HG02852 (cell line): ENCODE measurements at regions not wholly inside any gene's neighbourhood (a gene's known extent, or its start where the extent isn't known, plus 50 kb on each side); places are given as distances from the start of the nearest gene placed in this dataset.

ENCODE experiments used
- ATAC-seq: cut with Tn5 transposase; IDR thresholded peaks from one replicate; pipeline ENCODE4 v1.9.1; 2021; ENCODE audit warnings: mild to moderate bottlenecking, moderate library complexity; ENCODE audit not compliant: unreplicated experiment

DNA sequence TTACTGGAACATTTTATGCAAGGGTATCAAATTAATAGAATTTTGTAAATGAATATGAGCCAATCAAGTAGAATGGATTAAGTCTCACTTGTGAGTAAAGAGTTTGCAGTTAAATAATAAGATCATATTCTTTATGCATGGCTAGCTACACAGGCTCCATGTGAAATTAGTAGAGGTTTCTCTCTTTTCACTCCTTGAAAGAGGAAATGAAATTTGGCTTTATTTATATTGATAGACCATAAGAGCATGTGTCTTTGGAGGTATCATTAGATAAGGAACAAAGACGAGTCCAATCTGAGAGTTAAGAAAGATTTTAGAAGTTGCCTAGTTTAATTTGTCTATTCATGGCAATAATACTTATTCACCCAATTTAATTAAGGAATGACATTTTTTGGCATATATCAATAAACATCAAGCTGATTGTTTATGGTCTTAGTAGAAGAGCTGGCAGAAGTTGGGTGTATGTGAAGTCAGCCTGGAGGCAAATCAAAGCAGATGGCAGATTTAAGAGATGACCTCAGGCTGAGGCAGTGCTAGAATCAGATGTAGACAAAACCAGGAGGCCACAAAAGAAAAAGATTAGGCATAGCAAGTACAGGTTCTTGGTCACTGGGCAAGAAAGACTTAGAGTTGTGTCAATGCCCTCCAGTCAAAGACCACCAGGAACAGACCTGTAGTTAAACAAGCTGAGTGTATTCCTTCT, 406.5 kb upstream of the ARHGEF26 start:
- no peak for ATAC-seq

DNA sequence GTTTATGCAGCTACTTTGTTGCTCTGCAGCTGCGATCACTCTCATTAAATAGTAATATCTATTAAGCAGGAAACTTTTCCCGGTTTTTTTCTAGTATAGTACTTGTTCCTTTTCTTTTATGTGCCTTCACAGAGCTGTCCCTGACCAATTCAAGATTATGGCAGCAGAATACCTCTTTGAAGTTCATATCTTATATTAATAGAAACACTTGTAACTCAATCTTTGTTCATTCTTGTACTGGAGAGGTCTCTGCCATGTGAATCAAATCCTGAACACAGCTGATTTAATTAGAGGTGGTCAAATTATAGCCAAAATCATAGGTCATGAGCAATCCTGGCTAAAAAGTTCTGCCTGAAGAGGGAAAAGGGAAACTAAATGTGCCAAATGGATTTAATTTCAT, 399.0 kb upstream of the ARHGEF26 start:
- ATAC-seq: no peak

DNA sequence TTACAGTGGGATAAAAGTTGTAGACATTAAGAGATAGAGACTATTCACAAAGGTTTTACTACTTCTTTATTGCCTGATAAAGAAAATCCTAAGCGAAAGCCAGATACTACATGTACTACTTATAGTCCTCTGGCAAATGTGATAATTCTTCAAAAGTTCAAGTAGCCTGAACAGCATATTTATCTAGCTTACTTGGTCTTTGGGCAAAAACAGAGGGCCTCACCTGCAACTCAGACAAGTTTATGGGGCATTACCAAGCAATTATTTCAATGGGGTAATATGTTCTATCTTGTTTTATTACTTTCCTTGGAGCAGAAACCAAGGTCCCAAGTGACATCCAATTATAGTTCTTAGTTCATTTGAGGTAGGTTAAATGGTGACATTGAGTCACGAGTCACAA, 390.1 kb upstream of the ARHGEF26 start:
- ATAC-seq: no peak

DNA sequence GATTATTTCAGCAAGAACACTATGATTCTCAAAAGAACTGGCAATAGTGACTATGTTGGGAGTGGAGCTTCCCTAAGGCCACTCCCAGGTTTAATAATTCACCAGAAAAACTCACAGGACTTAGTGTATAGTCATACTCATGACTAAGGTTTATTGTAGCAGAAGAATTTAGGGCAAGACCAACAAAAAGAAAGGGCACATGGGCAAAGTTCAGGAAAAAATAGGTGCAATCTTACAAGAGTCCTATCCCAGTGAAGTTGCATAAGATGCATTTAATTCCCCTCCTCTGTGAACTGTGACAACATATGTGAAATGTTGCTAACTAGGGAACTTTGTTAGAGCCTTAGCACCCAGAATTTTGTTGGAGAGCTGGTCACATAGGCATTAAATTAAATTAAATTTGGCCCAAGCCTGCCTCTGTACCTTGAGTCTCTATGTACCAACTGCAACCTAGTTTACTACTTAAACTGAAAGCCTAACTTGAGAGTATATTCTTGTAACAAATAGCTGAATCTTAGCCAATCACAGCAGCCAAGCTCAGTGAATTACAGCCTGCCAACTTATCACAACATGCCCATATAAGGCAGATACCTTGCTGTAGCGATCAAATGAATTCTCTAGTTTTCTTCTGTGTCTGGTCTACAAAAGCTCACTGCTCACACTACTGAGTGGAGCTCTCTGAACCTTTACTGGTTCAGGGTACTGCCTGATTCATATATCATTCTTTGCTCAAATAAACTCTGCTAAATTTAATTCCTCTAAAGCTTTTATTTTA, 386.2 kb upstream of the ARHGEF26 start:
- ATAC-seq: no peak

DNA sequence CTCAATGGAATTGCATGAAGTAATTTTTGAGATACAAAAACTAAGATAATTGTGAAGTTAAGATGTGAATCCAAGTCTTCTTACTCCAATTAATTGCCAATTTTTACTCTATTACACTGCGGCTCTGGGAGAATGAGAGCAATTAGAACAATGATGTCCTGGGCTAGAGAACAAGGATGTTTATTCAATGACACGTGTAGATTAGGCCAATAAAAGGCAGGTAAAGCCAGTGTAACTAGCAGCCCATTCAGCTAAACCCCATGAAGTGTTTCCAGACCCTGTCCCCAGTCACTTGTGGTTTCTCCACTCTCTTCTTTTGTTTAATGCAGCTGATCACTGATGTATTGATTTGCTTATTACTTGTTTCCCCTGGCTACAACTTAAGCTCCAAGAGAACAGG, 381.1 kb upstream of the ARHGEF26 start:
- no peak for ATAC-seq

DNA sequence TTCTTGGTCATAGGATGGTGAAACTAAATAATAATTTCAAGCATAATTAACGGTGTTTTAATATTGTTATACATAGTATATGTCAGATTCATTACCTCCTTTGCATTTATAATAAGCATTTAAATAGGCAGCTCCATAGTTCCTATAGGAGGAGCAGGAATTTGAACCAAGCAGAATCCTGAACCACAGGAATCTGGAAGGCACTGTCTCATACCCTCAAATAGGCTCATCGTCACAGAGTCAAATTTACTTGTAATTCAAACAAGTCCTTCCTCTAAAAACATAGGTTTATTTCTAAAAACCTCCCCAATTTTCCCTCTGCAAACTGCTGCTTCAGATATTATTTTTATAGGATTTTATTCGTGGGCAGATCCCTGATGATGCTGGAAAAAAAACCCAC, 376.3 kb upstream of the ARHGEF26 start:
- ATAC-seq: no peak

DNA sequence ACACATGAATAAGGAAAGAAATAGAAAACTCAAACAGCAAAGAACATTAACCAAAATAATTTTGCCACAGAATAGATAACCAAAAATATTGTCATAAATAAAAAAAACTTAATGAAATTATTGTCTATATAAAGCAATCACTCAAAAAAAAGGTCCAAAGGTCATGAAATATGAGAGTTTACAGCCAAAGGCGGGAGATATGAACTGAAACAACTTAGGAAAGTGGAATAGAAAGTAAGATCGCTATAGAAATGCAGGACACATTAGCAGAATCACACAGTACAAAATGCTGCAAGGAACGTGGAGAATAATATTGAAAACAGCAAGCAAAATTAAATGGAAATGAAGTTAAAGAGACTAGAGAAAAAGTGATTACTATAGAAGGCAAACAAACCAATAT, 375.0 kb upstream of the ARHGEF26 start:
- no peak for ATAC-seq

DNA sequence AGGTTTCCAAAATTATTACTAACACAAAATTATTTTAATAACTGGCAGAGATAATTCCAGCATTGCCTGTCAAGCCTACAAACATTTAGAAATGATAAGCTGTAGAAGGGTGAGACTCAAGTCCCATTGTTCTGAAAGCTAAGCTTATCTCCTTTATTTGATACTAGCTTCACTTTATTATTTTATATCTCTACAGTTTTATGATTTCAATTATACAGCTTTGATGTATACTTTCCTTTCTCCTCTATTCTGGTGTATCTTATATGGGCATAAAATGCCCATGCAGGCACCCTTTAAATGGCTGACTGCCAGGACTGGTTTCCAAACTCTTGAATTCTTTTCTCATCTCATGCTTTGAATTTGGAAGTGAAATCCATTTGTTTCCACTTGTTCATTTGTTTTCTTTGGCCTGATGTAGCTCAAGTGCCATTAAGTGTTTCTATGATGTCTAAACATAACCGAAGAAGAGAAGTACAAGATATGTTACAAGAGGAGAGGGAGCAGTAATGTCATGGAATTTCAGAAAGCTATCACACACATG, 372.1 kb upstream of the ARHGEF26 start:
- no peak for ATAC-seq

DNA sequence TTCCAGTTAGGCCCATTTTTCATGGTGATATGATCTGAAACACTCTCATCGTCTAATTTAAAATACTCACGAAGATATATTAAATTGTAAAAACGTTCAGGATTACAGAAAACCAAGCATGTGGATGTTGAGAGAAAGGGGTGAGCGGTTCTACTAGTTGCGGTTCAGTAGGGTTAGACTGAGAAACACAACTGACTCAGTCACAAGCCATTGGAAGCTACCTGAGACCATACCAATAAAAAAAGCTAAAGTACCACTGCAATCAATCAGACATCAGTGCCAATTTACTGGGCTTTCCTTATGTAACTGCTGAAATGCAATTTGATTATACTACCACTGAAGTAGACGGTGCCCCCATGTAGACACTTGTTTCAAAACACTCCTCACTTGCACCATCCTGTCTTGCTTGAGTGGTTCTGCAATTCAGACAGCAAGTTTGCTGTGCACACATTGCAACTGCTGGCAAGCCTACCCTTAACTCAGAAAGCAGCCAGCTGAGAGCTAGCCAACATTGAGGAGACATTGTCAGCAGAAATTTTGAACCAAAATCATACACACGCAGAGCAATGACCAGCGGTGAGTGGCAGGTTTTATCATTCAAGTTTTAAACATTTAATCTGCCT, 368.7 kb upstream of the ARHGEF26 start:
- no peak for ATAC-seq

DNA sequence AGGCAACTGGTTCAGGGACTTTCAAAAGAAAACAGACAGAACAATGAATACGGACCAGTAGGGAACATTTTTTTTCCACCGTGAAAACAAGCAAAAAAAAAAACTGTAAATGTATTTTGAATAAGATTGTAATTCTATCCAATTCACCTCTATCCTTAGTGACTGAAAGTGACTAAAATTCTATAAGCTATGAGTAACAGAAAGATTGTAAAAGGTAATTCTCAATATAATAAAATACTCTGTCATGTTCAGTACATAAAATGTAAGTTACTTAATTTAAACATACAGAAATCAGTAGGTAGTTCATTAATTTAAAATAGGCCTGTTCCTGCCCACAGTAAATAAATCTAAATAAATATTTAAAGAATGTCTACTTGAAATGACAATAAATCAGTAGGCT, 368.2 kb upstream of the ARHGEF26 start:
- no peak for ATAC-seq

DNA sequence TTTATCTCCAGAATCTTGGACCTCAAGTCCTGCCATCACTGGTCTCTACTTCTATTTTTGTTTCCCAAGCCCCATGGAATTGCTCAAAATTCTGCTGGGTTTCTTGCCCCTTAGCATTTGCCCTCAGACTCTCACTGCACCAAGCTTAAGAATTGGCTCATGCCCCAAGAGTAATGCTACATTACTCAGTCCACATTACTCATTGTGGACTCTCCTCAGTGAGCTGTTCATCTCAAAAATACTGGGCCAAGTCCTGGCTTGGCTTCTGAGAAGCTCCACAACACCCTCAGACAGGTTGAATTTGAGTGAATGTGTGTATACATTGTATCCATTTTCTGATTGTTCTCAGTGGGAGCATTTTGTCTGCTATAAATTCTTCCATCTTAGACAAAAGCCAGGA, 364.4 kb upstream of the ARHGEF26 start:
- no peak for ATAC-seq

DNA sequence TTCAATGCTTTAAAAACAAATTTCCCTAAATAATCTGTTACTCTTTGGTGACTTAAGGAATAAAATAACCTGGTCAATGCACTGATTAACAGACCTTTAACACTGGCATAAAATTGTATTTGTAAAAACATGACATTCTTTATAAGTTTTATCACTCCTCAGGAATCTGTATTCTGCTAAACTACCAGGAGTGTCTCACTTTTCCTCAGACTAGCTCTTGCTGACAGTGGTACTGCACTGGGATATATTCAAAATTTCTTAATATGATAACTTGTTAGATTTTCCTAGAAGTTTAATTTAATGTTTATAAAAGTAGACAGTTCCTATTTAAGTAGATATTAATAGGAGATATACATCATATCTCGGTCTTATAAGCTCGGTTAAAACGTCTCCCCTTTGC, 363.4 kb upstream of the ARHGEF26 start:
- no peak for ATAC-seq

DNA sequence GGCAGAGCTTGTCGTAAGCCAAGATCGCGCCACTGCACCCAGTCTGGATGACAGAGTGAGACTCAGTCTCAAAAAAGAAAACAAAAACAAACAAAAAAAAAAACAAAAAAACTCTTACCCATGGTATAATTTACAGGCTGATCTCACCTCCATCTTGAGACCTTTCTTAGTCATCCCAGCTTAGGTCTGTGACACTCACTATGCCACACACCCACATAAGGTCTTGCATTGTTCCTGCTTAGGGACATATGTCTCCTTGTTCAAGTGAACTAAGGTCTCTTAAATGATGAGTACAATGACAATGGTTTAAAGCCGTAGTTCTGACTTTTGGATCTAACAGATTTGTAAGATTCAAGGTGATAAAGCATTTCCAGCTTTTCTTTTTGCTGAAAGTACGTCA, 360.2 kb upstream of the ARHGEF26 start:
- ATAC-seq: no peak

DNA sequence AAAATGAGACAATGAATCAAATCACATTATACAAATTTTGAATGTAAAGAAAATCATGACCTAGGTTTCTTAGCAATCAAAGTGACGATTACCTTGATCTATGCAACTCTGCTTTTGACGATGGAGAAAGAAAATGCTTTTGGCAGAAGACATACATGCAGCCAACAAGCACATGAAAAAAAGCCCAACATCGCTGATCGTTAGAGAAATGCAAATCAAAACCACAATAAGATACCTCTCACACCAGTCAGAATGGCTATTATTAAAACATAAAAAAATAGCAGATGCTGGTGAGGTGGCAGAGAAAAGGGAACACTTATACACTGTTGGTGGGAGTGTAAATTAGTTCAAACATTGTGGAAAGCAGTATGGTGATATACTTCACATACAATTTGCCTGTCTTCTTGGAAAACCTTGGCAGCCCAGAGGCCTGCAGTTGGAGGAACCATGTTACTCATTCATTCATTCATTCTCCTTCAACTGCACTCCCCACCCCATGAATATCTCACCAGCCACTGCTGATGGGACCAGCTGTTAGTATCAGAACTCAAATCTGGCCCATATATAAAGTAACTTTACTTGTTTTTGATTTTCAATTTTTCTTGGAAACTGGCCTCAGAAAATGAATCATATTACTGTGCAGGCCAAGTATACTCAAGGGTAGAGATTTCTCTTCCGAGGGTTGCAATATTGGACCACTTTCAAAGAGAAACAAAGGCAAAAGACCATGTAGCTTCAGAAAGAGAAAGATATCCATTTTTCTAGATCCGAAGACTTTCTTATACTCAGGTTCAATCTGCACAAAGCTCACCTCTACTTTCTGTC, 358.6 kb upstream of the ARHGEF26 start:
- ATAC-seq: no peak

DNA sequence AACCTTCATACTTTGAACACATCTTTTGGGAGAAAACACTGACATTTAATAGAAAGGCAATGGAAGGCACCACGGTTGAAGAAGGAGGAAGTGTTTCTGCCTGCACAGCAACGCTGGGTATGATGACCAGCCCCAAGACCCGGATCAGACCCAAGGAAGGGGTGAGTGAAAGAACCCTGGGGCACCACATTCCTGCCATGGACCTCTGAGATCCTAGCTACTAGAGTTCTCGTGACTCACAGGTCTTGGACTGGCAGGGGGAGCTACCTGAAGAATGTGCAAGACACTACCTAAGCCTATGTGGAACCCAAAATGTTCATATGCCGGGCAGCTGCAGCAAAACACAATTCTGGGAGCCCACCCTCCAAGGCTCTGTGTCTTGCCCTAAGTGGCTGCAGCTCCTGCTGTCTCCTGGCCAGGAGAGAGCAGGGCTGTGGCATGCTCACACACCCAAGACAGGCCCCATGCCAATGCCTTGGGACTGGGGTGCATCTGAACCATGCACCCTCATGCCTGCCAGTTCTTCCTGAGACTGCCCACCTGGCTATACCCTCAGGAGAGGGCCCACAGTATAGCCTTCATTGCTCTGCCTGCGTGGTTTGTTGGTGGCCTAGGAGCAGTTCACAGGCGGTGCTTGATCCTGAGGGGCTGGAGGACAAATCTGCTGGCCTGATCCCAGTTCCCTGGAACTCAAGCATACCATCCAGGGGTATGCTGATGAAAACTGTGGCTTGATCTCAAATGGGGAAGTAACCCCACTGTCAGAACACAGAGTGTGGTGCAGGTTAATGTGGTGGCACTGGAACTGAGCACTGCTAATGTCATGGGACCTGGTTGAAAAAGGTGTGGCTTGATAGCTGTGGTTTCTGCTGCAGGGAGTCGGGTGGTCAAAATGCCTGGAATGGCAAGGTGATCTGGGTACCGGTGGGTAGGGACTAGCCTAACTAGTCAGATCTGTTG, 353.3 kb upstream of the ARHGEF26 start:
- no peak for ATAC-seq

DNA sequence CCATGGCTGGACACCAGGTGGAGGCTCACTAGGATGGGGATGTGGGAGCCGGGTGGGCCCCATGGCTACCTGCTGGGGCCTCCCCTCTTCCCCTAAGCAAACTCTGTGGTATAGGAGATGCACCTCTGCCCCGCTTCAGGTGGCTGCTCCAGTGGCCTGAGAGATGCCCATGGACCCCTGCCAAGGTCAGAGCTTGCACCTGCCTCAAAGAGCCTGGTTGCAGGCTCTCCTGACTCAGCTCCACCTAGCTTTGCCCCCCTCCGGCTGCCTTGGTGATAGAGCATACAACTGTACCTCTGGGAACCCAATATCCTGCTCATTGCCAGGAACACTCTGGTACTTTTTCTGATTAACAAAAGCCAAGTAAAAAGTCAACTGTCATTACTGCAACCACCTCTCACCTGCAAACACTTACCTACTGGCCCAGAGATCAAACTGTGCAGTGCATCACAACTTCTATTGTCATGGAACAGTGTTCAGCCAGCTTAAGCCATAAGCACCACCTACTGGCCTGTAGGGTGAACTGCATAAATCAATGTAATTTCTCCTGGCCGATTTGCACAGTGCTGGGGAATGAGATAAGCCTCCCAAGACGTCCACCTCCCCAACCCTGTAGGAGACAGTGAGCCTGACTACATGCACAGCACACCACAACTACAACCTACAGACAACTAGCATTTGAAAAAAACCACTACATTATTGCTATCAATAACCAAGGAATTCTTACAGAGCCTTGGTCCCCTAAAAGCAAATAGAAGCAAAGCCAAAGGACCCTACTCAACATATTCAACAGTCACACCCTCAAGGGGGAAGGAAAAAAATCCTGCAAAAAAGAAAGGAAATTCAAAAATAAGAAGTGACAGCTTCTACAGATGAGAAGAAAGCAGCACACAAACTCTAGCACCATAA, 352.4 kb upstream of the ARHGEF26 start:
- peak; percentile 98 for ATAC-seq

DNA sequence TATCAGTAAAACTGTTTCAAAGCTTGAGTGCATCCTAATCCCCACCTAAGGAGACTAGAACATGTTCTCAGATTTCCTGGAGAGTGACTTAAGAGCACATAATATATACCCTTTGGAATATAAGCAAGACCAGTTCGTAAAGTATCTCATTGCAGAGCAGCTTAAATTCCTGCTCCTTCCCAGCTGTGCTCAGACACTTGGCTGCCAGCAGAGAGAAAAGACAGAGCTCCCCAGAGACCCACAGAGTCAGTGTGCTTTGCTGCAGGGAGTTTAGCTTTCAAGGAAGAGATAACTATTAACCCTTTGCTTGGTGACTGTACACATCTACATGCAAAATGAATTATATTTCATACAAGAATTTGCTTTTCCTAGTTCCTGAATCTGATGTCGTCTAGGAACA, 338.1 kb upstream of the ARHGEF26 start:
- no peak for ATAC-seq

DNA sequence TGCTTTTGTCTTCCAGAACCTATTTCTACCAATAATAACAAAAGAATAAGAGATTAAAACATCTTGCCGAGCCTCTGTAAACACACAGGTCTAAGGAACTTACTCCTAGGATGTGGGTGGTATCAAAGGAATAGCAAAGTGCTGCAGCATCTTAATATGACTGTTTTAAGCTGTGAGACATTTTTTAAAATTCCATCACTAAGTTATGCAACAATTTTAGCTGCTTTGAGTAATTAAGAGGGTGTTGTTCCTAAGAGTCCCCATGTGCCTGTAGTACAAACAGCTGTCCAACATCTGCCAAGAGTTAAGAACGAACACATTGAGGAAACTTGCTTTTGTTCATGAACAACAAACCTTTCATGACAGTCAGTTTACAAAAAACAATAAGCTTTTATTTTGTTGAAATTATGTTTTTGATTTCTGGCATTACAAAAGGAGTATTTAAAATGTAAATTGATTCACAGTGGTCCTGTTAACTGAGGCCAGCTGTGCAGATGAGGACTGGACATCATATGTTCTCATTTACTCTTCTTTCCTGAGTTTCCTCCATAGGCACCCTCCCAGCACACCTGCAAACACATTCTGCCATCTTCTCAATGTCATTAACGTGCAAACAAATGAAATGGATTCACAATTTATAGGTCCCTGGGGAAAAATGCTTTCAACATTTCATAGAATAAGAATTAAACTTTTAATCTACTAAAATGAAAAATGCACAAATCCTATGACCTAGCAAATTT, 337.3 kb upstream of the ARHGEF26 start:
- ATAC-seq: no peak
